SK-N-SH (cell line): ENCODE measurements at regions not wholly inside any gene's neighbourhood (a gene's known extent, or its start where the extent isn't known, plus 50 kb on each side); places are given as distances from the start of the nearest gene placed in this dataset.

ENCODE experiments used
- CTCF ChIA-PET: fragments of 300-600, 350-600 bp; formaldehyde crosslinking; extraction: SDS; loops from one replicate; lab custom pipeline; 2021; lab: Yijun Ruan, JAX
- POLR2A ChIA-PET: fragments of 350-600 bp; sonication (Branson Sonifier 250); formaldehyde crosslinking; extraction: SDS; loops from one replicate; lab custom pipeline; 2020; ENCODE audit warnings: antibody characterized with exemption, inconsistent platforms; lab: Yijun Ruan, JAX
- DNase-seq: peaks from one replicate; pipeline ENCODE4 v3.0.0; 2012
- H2AFZ ChIP-seq: fragments of 200-600 bp; sonication (generic); 2 replicates; pipeline ENCODE4 v1.8.1; 2016; ENCODE audit warnings: antibody characterized with exemption, mild to moderate bottlenecking, low read depth
- H3F3A ChIP-seq: fragments of 200-600 bp; sonication (generic); replicated peaks from 2 replicates; pipeline ENCODE3; 2016; ENCODE audit warnings: antibody characterized with exemption, mild to moderate bottlenecking; ENCODE audit not compliant: insufficient read depth
- H3K27ac ChIP-seq, 2 experiments: fragments of 200-500 bp in 1 of 2; fragments of 200-600 bp in 1 of 2; sonication (Bioruptor generic) in 1 of 2; sonication (generic), shearing (Covaris generic) in 1 of 2; 2 replicates each; pipeline versions ENCODE4 v1.5.1 to v1.6.1; 2014 to 2016; ENCODE audit warnings: low read depth in 2 of 2, inconsistent platforms in 1 of 2, low read length in 1 of 2, mild to moderate bottlenecking in 1 of 2, mixed read lengths in 1 of 2
- H3K27me3 ChIP-seq: fragments of 200-600 bp; sonication (generic), shearing (Covaris generic); 2 replicates; pipeline ENCODE4 v1.6.1; 2016; ENCODE audit warnings: mixed run types; ENCODE audit not compliant: insufficient read depth
- H3K36me3 ChIP-seq, 2 experiments: fragments of 200-500 bp in 1 of 2; fragments of 200-600 bp in 1 of 2; sonication (Bioruptor generic) in 1 of 2; sonication (generic) in 1 of 2; replicated peaks in 1 of 2; 2 replicates each; pipeline versions ENCODE3 to v1.5.1; 2014 to 2016; ENCODE audit warnings: low read length in 1 of 2, mild to moderate bottlenecking in 1 of 2; ENCODE audit not compliant: insufficient read depth in 2 of 2, control insufficient read depth in 1 of 2
- H3K4me1 ChIP-seq, 2 experiments: fragments of 200-500 bp in 1 of 2; fragments of 200-600 bp in 1 of 2; sonication (Bioruptor generic) in 1 of 2; sonication (generic), shearing (Covaris generic) in 1 of 2; 2 replicates each; pipeline versions ENCODE4 v1.5.1 to v1.6.1; 2014 to 2016; ENCODE audit warnings: low read depth in 1 of 2, low read length in 1 of 2, mixed run types in 1 of 2; ENCODE audit not compliant: insufficient read depth in 2 of 2, control insufficient read depth in 1 of 2
- H3K4me2 ChIP-seq: fragments of 200-600 bp; sonication (generic), shearing (Covaris generic); 2 replicates; pipeline ENCODE4 v1.6.1; 2017; ENCODE audit warnings: mixed run types
- H3K4me3 ChIP-seq, 2 experiments: fragments of 200-500 bp in 1 of 2; fragments of 200-600 bp in 1 of 2; sonication (Bioruptor generic) in 1 of 2; sonication (generic), shearing (Covaris generic) in 1 of 2; 2 replicates each; pipeline versions ENCODE4 v1.5.1 to v1.8.1; 2014 to 2016; ENCODE audit warnings: low read depth in 2 of 2, inconsistent platforms in 1 of 2, low read length in 1 of 2, mild to moderate bottlenecking in 1 of 2, mixed read lengths in 1 of 2, moderate library complexity in 1 of 2
- H3K79me2 ChIP-seq: fragments of 200-600 bp; sonication (generic); 2 replicates; pipeline ENCODE4 v1.8.1; 2017; ENCODE audit warnings: mild to moderate bottlenecking; ENCODE audit not compliant: insufficient read depth
- H3K9ac ChIP-seq: fragments of 200-600 bp; sonication (generic); 2 replicates; pipeline ENCODE4 v1.6.1; 2017; ENCODE audit warnings: mixed run types
- H3K9me2 ChIP-seq: fragments of 200-600 bp; sonication (generic); 2 replicates; pipeline ENCODE4 v1.6.1; 2017; ENCODE audit warnings: mixed run types
- H3K9me3 ChIP-seq: fragments of 200-600 bp; sonication (generic); 2 replicates; pipeline ENCODE4 v1.6.1; 2017; ENCODE audit warnings: mixed run types, mild to moderate bottlenecking, moderate library complexity
- H4K20me1 ChIP-seq: fragments of 200-600 bp; sonication (generic); 2 replicates; pipeline ENCODE4 v1.6.1; 2017; ENCODE audit warnings: mild to moderate bottlenecking, mixed run types; ENCODE audit not compliant: insufficient read depth
- CTCF ChIP-seq: fragments of 200-600 bp; sonication (generic); IDR thresholded peaks from 2 replicates; pipeline ENCODE4 v1.6.1; 2017; ENCODE audit warnings: antibody characterized with exemption, mild to moderate bottlenecking, moderate library complexity
- EZH2phosphoT487 ChIP-seq: fragments of 200-600 bp; sonication (generic); IDR thresholded peaks from 2 replicates; pipeline ENCODE4 v1.6.1; 2017; ENCODE audit warnings: low read depth, mixed run types, mild to moderate bottlenecking, antibody characterized with exemption, moderate library complexity, borderline replicate concordance
- FOSL2 ChIP-seq: IDR thresholded peaks from 2 replicates; pipeline ENCODE4 v1.4.0; 2012; ENCODE audit warnings: low read depth, mild to moderate bottlenecking, moderate library complexity, borderline replicate concordance
- FOXJ3 ChIP-seq: sonication (generic); formaldehyde crosslinking; IDR thresholded peaks from 2 replicates; pipeline ENCODE4 v1.5.1; 2020; ENCODE audit warnings: mild to moderate bottlenecking, missing genetic modification reagents
- GABPA ChIP-seq: IDR thresholded peaks from 2 replicates; pipeline ENCODE4 v1.4.0; 2012; ENCODE audit warnings: low read depth, mild to moderate bottlenecking
- GATA2 ChIP-seq: sonication (generic); formaldehyde crosslinking; IDR thresholded peaks from 2 replicates; pipeline ENCODE4 v1.5.0; 2020; ENCODE audit warnings: mild to moderate bottlenecking, missing genetic modification reagents
- JUND ChIP-seq: IDR thresholded peaks from 2 replicates; pipeline ENCODE4 v1.4.0; 2012
- NRF1 ChIP-seq: IDR thresholded peaks from 2 replicates; pipeline ENCODE4 v1.6.1; 2012; ENCODE audit warnings: low read depth, mild to moderate bottlenecking, low read length
- RAD21 ChIP-seq: IDR thresholded peaks from 2 replicates; pipeline ENCODE4 v1.6.1; 2012; ENCODE audit warnings: mild to moderate bottlenecking, low read length
- REST ChIP-seq: IDR thresholded peaks from 2 replicates; pipeline ENCODE4 v1.6.1; 2012; ENCODE audit warnings: mild to moderate bottlenecking, low read depth, low read length, moderate library complexity
- RXRA ChIP-seq: IDR thresholded peaks from 2 replicates; pipeline ENCODE4 v1.4.0; 2012; ENCODE audit warnings: low read depth, mild to moderate bottlenecking, borderline replicate concordance
- SMC3 ChIP-seq: IDR thresholded peaks from 2 replicates; pipeline ENCODE4 v1.6.1; 2012; ENCODE audit warnings: low read depth, low read length, improper control_type of control experiment
- WGBS: methylation state at CpG from one replicate; pipeline ENCODE4 v1.1.6; 2017; ENCODE audit warnings: low lambda C conversion rate; 5-methylcytosine and 5-hydroxymethylcytosine counted together
- TF ChIP-seq, protein P1 (sequence below): fragments of 150-350 bp; IDR thresholded peaks from 2 replicates; pipeline ENCODE4 v1.6.1; 2016; ENCODE audit warnings: mild to moderate bottlenecking, low read depth, low read length
- TF ChIP-seq, protein P2 (sequence below): IDR thresholded peaks from 2 replicates; pipeline ENCODE4 v1.4.0; 2012; ENCODE audit warnings: low read depth, borderline replicate concordance

- no peaks in the 10 kb centered on the region for H3K36me3 ChIP-seq
- TF ChIP-seq FOXJ3 (no peak), NRF1 (no peak), GABPA (no peak), SMC3 (no peak), REST (no peak), GATA2 (CRISPR knock-in tag) (no peak)
- TF ChIP-seq, protein P1, sequence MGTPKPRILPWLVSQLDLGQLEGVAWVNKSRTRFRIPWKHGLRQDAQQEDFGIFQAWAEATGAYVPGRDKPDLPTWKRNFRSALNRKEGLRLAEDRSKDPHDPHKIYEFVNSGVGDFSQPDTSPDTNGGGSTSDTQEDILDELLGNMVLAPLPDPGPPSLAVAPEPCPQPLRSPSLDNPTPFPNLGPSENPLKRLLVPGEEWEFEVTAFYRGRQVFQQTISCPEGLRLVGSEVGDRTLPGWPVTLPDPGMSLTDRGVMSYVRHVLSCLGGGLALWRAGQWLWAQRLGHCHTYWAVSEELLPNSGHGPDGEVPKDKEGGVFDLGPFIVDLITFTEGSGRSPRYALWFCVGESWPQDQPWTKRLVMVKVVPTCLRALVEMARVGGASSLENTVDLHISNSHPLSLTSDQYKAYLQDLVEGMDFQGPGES = no peak
- no peak for DNase-seq
- ChIA-PET CTCF (interaction anchor here (0.6 kb wide), 1 partner anchor 323 kb away, joined by 3 read pairs; no protein-coding TSS in a partner anchor), POLR2A (no interaction called here)
- no peaks in the 10 kb centered on the region for H3K27me3 ChIP-seq
- H3K9me2 ChIP-seq = no peaks in the 10 kb centered on the region
- no peaks in the 10 kb centered on the region for H3F3A ChIP-seq
- no peaks in the 10 kb centered on the region for H4K20me1 ChIP-seq
- no peak overlapping the region for H3K4me2 ChIP-seq
- H3K9me3 ChIP-seq = no peaks in the 10 kb centered on the region
- H3K79me2 ChIP-seq = no peaks in the 10 kb centered on the region
- 68% methylated on average over 6 of the region's 6 CpGs for WGBS
- no peak overlapping the region for H3K4me3 ChIP-seq
- H3K27ac ChIP-seq = no peak overlapping the region
- no peak overlapping the region for H2AFZ ChIP-seq
- H3K9ac ChIP-seq = no peak overlapping the region
- peaks cover 0 to 2% of the 10 kb centered on the region in 2 experiments; a peak in 2 of 4 replicates for H3K4me1 ChIP-seq
Observed at GRCh38 chr20:51939259-51939585, 136.9 kb upstream of the SALL4 start.

DNA sequence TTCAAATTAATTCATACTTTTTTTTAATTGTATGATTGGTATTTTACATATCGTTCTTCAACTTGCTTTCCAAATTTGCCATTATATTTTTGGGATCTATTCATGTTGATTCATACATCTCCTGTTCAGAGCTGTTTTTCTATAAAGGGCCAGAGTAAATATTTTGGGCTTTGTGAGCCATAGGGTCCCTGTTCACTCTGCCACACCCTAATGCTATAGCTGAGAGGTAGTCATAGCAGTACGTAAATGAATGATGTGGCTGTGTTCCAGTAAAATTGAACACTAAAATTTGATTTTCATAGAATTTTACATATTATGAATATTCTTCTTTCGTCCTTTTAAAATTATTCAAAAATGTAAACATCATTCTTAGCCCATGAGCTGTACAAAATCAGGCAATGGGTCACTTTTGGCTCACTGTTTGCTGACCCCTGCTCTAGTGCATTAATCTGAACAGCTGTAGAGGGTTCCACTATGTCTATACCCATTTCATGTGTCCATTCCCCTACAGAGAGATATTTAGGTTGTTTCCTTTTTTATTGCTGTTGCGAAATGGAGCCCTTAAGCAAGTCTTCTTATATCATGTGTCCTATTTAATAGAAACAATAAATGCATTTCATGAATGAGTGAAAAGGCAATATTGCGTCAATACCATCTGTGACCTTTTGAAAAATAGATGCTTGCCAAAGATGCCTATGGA, 136.4 kb upstream of the SALL4 start:
- WGBS = 72% methylated on average over 5 of the region's 5 CpGs
- Histone ChIP-seq H3K9ac (no peak overlapping the region), H3K27ac (no peak overlapping the region), H3K9me3 (no peaks in the 10 kb centered on the region), H2AFZ (no peak overlapping the region), H3K79me2 (no peaks in the 10 kb centered on the region), H3K36me3 (no peaks in the 10 kb centered on the region), H3K4me1 (peaks cover 0 to 2% of the 10 kb centered on the region in 2 experiments; a peak in 2 of 4 replicates), H3K4me3 (no peak overlapping the region), H3K4me2 (no peak overlapping the region), H3K9me2 (no peaks in the 10 kb centered on the region), H4K20me1 (no peaks in the 10 kb centered on the region), H3F3A (no peaks in the 10 kb centered on the region), H3K27me3 (no peaks in the 10 kb centered on the region)
- CTCF ChIA-PET = interaction anchor here (0.6 kb wide), 1 partner anchor 323 kb away, joined by 3 read pairs; no protein-coding TSS in a partner anchor
- POLR2A ChIA-PET = no interaction called here
- no peak for DNase-seq
- TF ChIP-seq SMC3 (no peak), GABPA (no peak), FOSL2 (no peak), RXRA (no peak), EZH2phosphoT487 (no peak), GATA2 (CRISPR knock-in tag) (no peak), CTCF (no peak), JUND (no peak), REST (no peak), RAD21 (no peak)
- TF ChIP-seq, protein P2, sequence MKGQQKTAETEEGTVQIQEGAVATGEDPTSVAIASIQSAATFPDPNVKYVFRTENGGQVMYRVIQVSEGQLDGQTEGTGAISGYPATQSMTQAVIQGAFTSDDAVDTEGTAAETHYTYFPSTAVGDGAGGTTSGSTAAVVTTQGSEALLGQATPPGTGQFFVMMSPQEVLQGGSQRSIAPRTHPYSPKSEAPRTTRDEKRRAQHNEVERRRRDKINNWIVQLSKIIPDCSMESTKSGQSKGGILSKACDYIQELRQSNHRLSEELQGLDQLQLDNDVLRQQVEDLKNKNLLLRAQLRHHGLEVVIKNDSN = no peak
